HEK293T (cell line): ENCODE measurements at regions not wholly inside any gene's neighbourhood (a gene's known extent, or its start where the extent isn't known, plus 50 kb on each side); places are given as distances from the start of the nearest gene placed in this dataset.

Experiments used
- BHLHE40 ChIP-seq: fragments of 450-650 bp; IDR thresholded peaks from 2 replicates; pipeline ENCODE4 v1.6.1; 2016; ENCODE audit warnings: mild to moderate bottlenecking, moderate library complexity, borderline replicate concordance
- CTBP1 ChIP-seq: fragments of 450-650 bp; IDR thresholded peaks from 2 replicates; pipeline ENCODE4 v1.6.1; 2016; ENCODE audit warnings: borderline replicate concordance
- FOXA1 ChIP-seq: fragments of 450-650 bp; IDR thresholded peaks from 2 replicates; pipeline ENCODE4 v1.6.1; 2016; ENCODE audit warnings: mild to moderate bottlenecking
- FOXM1 ChIP-seq: fragments of 450-650 bp; IDR thresholded peaks from 2 replicates; pipeline ENCODE4 v1.6.1; 2017; ENCODE audit warnings: mild to moderate bottlenecking, borderline replicate concordance
- PKNOX1 ChIP-seq: fragments of 450-650 bp; IDR thresholded peaks from 2 replicates; pipeline ENCODE4 v1.6.1; 2016
- SP1 ChIP-seq: fragments of 450-650 bp; IDR thresholded peaks from 2 replicates; pipeline ENCODE4 v1.6.1; 2017
- SUZ12 ChIP-seq: fragments of 450-650 bp; IDR thresholded peaks from 2 replicates; pipeline ENCODE4 v1.6.1; 2016; ENCODE audit warnings: mild to moderate bottlenecking
- ZNF384 ChIP-seq: fragments of 450-650 bp; IDR thresholded peaks from 2 replicates; pipeline ENCODE4 v1.6.1; 2016

- TF ChIP-seq CTBP1 (no peak), BHLHE40 (no peak), PKNOX1 (no peak), SP1 (no peak), FOXM1 (no peak), FOXA1 (no peak), SUZ12 (no peak), ZNF384 (no peak)
Measured at GRCh38 chr9:38177680-38178079, 108.7 kb upstream of the SHB start.
